ENCODE measurements at regions not wholly inside any gene's neighbourhood (a gene's known extent, or its start where the extent isn't known, plus 50 kb on each side); places are given as distances from the start of the nearest gene placed in this dataset.

GRCh38 chr5:68542207-68542606 lies 326.7 kb downstream of the PIK3R1 start (continued):
- no peak for TF ChIP-seq HNF1A (IDR thresholded peaks at IDR 0.05; ENCODE audit: low read depth)
- TF ChIP-seq HNF1A (CRISPR knock-in tag; IDR thresholded peaks at IDR 0.05; ENCODE audit: borderline replicate concordance): no peak
- no peak for TF ChIP-seq PCBP1 (IDR thresholded peaks at IDR 0.05; ENCODE audit: borderline replicate concordance, low read depth, low read length)
- no peak for TF ChIP-seq ZNF776 (CRISPR knock-in tag; IDR thresholded peaks at IDR 0.05)
- no peak for TF ChIP-seq ZNF629 (CRISPR knock-in tag; conservative IDR thresholded peaks at IDR 0.05)
- TF ChIP-seq FOXA3 (CRISPR knock-in tag; IDR thresholded peaks at IDR 0.05): no peak
- TF ChIP-seq ZHX1 (CRISPR knock-in tag; IDR thresholded peaks at IDR 0.05; ENCODE audit: low read depth): no peak
- TF ChIP-seq ZNF616 (CRISPR knock-in tag; IDR thresholded peaks at IDR 0.05; ENCODE audit: low read depth): no peak

Measured in HepG2 (cell line).